GM20431 (cell line): ENCODE measurements at regions not wholly inside any gene's neighbourhood (a gene's known extent, or its start where the extent isn't known, plus 50 kb on each side); places are given as distances from the start of the nearest gene placed in this dataset.

ENCODE experiments used
- in situ Hi-C: fragments of 300-500 bp; cut with MseI, MboI; formaldehyde crosslinking; loops from one replicate; pipeline ENCODE4 v1.15.0; 2020; ENCODE audit warnings: low sequenced_read_pairs; ENCODE audit not compliant: unreplicated experiment

DNA sequence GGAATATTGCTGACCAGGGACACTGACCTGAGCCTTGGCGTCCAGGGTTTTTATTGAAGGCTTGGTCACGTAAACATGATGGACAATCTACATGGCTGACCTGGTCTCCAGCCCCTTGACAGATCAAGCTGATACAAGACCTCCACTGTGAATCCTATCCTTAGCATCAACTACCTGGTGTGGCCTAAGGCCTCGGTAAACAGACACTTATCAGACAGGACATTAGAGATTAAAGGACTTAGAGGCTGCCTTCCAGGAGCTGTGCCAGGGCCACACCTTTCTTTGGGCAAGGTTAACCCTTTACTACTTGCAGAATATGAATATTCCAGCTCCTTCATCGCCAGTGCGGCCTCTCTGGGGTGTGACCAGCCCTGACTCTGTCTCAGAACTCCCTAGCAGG is 104.9 kb upstream of the FOXA2 start:
- in situ Hi-C loops: loop anchor here (25.0 kb wide), 2 partner anchors 548 to 648 kb away; no protein-coding TSS in a partner anchor

DNA sequence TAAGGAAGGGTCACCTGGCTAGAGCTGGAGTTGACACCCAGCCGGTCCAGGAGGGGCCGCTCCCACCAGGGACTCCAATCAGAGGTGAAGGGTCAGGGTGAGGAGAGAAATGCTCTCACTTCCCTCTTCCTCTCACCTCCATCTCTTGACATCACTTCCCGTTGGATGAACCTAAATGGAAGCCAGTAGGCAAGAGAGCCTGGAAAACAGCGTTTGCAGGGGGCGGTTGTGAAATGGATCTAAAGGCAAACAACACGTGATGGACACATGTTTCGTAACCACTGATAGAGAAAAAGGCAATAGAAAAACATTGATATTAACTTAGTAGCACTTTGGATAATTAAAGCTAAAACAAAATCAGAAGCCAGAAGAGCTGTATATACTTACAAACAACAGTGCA is 105.6 kb upstream of the FOXA2 start:
- in situ Hi-C loops: loop anchor here (25.0 kb wide), 2 partner anchors 547 to 647 kb away; no protein-coding TSS in a partner anchor

DNA sequence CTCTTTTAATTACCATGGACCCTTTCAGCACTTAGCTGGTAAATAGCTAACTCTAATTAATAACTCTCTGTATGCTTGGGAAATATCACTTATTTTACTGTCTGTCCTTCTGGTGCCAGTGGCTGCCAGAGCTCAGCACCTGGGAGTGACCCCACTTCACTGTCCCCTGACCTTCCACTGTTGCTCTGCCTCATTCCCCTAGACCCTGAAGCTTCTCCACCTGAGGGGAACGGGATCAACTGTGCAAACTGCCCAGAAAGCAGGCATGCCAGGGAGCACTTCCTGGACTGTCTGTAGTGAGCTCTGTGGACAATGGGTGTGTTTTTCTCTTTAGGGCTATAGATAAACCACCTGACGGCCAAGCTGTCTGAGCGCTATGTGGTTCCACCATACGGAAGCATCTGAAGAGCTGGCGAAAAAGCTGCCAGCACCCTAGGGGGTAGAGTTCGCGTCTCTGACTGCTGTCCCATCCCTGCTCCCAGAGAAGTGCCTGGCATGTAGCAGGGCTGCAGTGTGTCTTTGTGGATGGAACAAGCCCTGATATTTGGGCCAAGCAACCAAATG is 106.3 kb upstream of the FOXA2 start:
- in situ Hi-C loops: loop anchor here (25.0 kb wide), 2 partner anchors 547 to 647 kb away; no protein-coding TSS in a partner anchor

DNA sequence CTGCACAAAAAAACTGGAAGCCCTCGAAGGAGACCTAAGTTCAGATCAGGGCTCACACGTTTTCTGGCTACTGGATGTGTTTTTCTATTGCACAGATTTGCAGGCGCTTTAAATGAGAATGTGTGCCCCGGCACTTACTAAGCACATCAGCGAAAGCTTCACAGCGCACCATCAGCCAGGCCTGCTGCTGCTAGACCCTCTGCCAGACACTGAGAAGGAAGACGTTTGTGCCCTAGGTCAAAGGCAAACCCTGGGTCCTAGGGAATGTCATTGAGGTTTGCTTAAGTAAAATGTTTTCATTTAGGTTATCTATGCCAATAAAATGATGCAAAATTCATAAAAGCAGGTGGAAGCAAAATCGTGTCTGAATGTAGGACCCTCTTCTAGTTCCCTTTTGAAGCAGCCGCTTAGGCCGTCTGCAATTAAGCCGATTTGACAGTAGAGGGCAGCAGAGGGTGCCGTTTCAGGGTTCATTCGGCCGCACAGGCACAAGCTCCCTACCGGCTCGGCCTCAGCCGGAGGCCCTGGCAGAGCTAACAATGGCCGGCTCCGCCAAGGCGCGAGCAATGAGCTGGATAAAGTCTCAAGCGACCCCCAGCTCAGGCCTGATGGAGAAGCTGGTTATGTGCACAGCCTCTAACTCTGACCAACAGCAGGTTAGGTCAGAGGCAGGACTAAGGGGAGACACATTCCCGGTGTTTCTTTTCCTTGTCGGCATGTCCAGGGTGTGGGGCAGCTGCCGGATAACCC is 107.2 kb upstream of the FOXA2 start:
- in situ Hi-C loops: loop anchor here (25.0 kb wide), 2 partner anchors 546 to 646 kb away; no protein-coding TSS in a partner anchor

DNA sequence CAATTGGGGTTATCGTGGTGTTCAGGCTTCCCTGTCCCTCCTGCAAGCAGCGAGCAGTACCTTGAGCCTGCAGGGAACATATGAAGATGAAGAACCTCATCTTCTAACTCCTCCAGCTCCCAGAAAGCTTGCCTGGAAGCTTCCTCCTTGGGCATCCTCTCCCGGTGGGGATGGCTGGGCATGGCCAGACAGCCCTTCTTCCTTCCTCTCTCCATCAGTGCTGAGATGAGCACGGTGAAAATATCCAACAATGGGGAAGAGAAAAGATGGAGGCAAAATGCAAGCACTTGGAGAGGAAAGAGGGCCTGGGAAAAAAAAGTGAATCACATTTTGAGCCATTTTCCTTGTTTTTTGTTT is 107.7 kb upstream of the FOXA2 start:
- in situ Hi-C loops: loop anchor here (25.0 kb wide), 2 partner anchors 545 to 645 kb away; no protein-coding TSS in a partner anchor

DNA sequence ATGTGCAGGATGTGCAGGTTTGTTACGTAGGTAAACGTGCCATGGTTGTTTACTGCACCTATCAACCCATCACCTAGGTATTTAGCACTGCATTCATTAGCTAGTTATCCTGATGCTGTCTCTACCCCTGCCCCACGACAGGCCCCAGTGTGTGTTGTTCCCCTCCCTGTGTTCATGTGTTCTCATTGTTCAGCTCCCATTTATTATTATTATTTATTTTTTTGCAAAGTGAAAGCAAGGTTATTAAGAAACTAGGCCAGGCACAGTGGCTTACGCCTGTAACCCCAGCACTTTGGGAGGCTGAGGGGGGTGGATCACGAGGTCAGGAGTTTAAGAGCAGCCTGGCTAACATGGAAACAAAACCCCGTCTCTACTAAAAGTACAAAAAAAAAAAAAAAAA is 108.2 kb upstream of the FOXA2 start:
- in situ Hi-C loops: loop anchor here (25.0 kb wide), 2 partner anchors 545 to 645 kb away; no protein-coding TSS in a partner anchor

DNA sequence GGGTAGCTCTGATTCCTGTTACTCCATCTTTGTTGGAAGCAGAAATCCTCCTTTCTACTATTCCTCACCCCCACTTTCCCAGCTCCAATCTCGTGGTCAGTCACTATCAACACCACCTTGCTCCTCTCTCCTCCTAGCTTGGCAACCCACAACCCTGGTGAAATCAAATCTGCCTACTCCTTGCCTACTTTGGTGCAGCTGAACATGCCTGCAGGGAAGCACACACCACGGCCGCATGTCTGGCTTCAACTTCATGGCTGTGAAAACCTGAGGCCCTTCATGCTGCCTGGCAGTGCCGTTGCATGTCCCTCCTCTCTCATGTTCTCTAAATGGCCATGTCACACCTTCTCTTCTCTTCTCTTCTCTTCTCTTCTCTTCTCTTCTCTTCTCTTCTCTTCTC is 112.4 kb upstream of the FOXA2 start:
- in situ Hi-C loops: loop anchor here (25.0 kb wide), 2 partner anchors 541 to 641 kb away; no protein-coding TSS in a partner anchor

DNA sequence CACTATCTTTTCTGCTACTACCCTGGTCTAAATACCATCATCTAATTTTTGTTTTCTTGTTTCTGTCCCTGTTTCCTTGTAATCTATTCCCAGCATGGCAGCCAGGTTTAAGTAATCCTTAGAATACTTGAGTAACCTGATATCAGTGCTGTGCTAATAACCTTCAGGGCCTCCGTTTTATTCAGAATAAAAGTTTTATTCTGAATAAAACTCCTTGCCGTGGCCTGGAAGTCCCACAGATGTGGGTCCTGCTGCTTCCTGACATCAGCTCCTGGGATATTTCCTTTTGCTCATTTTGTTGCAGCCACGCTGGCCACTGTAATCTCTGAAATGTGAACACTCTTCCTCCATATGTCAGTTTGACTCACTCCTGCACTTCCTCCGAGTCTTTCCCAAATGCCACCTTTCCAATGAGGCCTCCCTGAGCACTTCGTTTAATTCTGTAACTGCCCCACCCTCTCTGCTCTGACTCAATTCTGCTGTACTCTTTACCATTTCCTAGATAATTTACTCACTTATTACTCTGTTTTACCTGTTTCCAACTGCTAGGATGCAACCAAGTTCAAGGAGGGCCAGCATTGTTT is 114.0 kb upstream of the FOXA2 start:
- in situ Hi-C loops: loop anchor here (25.0 kb wide), 2 partner anchors 539 to 639 kb away; no protein-coding TSS in a partner anchor

DNA sequence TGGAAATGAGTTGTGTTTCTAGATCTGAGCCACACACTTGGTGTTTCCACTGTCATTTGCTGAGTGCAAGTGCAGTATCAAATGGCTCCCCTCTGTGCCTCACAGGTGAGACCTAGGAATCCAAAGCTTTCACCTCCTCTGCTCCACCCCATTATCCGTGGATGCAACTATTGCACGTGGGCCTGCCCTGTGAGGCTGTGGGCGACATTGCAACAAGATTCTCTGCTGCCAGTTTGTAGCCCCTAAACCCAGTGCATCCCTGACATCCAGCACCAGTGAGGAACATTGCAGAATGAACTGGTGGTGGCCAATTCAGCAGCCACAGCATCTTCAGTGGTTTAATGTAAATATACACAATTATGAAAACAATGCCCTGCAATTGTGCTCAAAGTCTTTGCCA is 115.0 kb upstream of the FOXA2 start:
- in situ Hi-C loops: loop anchor here (25.0 kb wide), 2 partner anchors 538 to 638 kb away; no protein-coding TSS in a partner anchor

DNA sequence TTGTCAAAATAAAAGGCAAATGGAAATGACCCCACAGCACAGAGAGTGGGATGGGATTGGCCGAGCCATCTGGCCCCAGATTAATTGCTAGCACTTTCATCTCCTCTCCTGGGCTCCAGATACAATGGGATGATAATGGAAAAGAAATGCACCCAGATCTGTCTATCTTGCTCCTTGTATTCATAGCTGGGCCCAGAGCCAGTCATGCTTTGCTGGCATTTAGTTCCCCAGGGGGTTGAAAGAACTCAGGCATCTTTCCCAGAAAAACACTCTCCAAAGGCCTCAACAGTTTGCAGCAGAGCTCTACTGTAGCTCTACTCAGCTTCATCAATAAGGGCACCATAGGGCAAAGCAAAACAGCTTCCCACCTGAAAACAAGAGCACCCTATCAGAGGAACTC is 116.0 kb upstream of the FOXA2 start:
- in situ Hi-C loops: no loop called here

DNA sequence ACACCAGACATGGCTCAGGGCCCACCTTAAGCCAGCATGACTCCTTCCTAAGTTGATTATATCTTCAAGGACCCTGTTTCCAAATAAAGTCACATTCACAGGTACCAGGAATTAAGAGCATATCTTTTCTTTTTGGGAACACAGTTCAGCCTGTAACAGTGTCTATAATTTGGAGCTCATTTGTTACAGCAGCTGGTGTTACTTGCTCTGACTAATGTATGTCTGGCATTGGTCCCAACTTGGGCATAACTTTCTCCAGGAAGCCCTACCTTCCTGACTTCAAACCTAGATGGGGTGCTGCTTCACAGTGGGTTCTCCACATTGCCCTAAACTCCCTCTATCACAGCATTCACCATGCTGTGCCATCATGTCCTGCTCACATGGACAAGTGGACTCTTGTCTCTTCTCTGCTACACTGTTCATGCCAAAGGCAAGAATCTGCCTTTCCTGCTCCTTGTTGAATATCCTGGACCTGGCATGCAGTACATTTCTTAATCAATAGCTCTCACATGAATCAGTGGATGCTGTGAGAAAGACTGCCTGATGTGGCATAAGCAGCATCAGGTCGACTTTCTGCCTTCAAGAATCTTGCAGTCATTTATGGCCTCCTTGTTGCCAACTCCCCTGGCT is 117.4 kb upstream of the FOXA2 start:
- in situ Hi-C loops: no loop called here

DNA sequence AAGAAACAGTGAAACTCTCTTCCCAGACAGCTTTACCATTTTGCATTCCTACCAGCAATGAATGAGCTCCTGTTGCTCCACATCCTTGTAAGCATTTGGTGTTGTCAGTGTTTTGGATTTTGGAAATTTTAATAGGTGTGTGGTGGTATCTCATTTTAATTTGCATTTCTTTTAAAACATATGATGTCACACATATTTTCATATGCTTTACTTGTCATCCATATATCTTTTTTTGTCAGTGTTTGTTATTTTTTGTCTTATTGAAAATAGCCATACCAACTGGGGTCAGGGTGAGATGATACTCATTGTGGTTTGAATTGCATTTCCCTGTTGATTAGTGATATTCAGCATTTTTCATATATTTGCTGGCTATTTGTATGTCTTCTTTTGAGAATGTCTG is 119.5 kb upstream of the FOXA2 start:
- in situ Hi-C loops: no loop called here

DNA sequence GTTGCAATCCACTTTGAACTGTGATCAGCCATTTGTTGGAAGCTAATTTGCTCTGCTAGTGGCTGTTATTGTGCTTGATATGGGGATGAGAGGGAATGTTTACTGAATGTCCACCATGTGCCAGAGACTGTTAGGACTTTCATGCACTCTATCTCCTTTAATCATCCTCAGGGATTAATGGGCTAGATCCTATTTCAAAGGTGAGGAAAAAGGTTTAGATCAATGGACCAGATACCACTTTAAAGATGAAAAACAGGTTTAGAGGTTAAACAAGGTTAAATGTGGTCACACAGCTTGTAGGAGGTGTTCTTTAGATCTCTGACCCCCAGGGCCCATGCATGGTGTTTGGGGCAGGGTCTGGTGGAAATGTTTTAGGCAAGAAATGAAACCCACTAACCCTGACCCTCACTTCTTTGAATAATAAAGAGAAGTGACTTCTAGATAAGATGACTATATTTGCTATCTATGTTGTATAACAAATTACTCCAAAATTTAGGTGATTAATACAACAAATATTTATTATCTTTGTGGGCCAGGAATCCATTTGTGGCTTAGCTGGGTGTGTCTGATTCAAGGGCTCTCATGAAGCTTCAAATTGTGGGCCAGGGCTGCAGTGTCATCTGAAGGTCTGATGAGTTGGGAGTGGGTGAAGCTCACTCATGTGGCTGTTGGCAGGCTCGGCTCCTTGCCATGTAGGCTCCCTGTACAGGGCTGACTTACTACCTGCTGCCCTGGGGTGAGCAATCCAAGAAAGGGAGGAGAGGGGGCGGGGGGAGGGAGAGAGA is 127.8 kb upstream of the FOXA2 start:
- in situ Hi-C loops: no loop called here

DNA sequence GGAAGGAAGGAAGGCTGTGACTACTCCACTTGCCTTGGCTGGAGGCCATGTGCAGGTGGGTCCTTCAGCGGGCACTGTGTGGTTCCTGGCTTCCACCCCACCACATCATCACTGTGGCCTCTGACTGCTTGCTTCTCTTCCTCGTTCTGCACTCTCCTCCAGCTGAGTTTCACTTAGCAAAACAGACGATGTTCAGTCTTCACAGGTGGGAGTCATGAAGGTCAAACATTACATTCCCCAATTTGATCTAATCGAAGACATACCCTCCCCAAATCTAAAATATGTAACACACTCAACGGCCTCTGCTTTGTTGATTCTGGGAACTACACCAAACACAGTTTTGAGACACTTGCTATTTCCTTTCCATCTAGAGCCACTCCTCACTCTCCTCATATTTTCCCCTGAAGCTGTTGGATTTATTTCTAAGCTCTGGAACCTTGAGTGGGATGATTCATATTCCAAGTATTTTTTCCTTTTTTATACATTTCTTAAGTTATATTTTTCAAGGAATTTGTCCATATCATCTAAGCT is 132.5 kb upstream of the FOXA2 start:
- in situ Hi-C loops: no loop called here

DNA sequence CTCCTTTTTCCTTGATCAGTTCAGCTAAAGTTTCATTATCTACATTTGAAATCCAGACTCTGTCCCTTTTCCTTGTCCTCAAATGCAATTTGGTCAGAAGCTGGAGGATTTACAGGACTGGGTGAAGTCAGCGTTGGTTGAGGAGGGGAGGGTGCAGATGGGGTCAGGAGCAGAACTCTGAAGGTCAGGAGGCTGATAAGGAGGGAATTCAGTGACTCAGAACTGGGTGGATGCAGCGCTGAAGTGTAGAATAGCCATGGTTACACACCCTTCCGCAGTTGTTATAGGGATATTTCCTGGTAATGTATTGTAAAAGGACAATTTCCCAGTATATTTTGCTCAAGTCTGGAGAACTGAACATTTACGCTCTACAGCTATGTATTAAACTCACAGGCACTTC is 133.1 kb upstream of the FOXA2 start:
- in situ Hi-C loops: no loop called here

DNA sequence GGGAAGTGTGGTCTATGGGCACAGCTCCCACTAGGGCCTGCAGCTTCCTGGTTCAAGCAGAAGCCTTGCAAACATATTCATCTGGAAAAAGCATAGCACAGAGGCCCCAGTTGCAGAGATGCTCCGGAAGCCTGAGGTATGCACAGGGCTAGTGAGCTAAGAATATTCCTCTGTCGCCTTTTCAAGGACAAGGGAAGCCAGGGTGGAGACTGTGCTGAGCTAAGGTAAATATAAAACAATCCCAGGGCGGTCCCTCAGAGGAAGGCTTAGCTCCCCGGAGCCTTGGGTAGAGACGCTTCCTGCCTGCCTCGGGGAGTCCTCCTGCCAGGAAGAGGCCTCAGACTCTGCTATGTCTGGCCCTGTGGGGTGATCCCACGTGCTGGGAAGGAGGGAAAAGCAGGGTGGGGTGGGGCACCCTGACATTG is 134.8 kb upstream of the FOXA2 start:
- in situ Hi-C loops: no loop called here

DNA sequence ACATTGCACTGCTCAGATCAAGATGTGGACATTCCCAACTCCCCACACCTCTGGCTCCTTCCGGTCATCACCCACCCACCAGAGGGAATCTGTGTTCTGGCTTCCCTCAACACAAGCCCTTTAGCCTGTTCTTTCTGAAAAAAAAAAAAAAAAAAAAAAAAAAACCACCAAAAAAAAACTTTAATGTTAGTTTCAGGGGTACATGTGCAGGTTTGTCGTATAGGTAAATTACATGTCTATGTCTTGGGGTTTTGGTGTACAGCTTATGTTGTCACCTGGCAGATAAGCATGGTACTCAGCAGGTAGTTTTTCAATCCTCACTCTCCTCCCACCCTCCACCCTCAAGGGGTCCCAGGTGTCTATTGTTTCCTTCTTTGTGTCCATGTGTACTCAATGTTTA is 135.8 kb upstream of the FOXA2 start:
- in situ Hi-C loops: no loop called here

DNA sequence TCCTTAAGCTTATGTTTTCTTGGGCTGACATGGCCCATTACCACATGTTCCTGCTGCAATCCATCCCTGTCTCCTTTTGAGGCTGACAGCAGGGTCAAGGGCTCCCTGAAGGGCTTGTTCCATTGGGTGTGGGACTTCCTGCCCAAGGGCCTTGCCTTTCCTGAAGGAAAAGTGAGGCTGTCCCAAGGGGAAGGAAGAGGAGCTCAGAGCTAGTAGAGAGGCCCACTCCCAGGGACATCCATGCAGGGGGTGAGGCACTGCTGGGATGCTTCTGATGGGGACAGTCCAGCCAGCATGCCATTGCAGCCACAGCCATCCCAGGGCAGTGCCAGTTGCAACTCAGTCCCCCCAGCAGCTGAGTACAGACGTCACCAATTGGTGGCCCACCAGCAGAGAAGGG is 138.4 kb upstream of the FOXA2 start:
- in situ Hi-C loops: no loop called here

DNA sequence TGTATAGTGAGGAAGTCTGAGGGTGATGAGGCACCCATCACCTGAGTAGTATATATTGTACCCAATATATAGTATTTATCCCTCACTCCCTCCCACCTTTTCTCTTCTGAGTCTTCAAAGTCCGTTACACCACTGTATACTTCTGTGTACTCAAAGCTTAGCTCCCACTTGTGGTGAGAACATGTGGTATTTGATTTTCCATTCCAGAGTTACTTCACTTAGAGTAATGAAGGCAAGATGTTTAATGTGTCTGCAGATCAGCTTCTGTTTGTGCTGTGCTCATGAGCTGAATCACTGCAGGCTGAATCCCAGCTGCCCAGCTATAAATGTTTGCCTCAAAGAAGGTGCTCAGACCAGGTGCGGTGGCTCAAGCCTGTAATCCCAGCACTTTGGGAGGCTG is 139.3 kb upstream of the FOXA2 start:
- in situ Hi-C loops: no loop called here
